HepG2 (cell line): ENCODE measurements at regions not wholly inside any gene's neighbourhood (a gene's known extent, or its start where the extent isn't known, plus 50 kb on each side); places are given as distances from the start of the nearest gene placed in this dataset.

Source experiments
- ATAC-seq: fragments of 200-7000 bp; cut with Tn5 transposase; 3 replicates; pipeline ENCODE4 v1.9.1; 2020; ENCODE audit warnings: mild to moderate bottlenecking, moderate library complexity
- BruUV-seq: library from RNA; stranded (reverse); fragments of 400-500 nt; replicated peaks from 2 replicates; lab custom pipeline; 2021; lab: Mats Ljungman, UMichigan
- CTCF ChIA-PET: fragments of 300-600 bp; formaldehyde crosslinking; extraction: SDS; loops from one replicate; lab custom pipeline; 2021; ENCODE audit warnings: low total read pairs, inconsistent platforms, low intra/inter-chr PET ratio; lab: Yijun Ruan, JAX
- POLR2A ChIA-PET: fragments of 350-600 bp; sonication (Branson Sonifier 250); formaldehyde crosslinking; loops from one replicate; lab custom pipeline; 2020; ENCODE audit warnings: antibody characterized with exemption, inconsistent platforms; lab: Yijun Ruan, JAX
- DNase-seq: peaks from one replicate; pipeline ENCODE4 v3.0.0-alpha.2; 2015; ENCODE audit warnings: low spot score
- FAIRE-seq: peaks from 3 replicates; lab custom pipeline; 2011; peaks lifted over from hg19 to GRCh38; lab: Jason Lieb, UNC
- H2AFZ ChIP-seq: one replicate; pipeline ENCODE4 v1.6.1; 2011; ENCODE audit warnings: low read length, inconsistent platforms
- H3K27ac ChIP-seq: fragments of 300-600 bp; 3 replicates; pipeline ENCODE4 v1.8.0; 2011; ENCODE audit warnings: mixed run types, mild to moderate bottlenecking, mixed read lengths, low read length, inconsistent platforms; ENCODE audit not compliant: insufficient read depth; ENCODE audit errors: extremely low read length
- H3K27me3 ChIP-seq, 2 experiments: fragments of 200-600 bp in 1 of 2; 2 replicates in 1 of 2; 3 replicates in 1 of 2; pipeline versions ENCODE4 v1.6.0 to v1.8.0; 2011; ENCODE audit warnings: low read length in 2 of 2, mild to moderate bottlenecking in 2 of 2, moderate library complexity in 2 of 2, inconsistent platforms in 1 of 2; ENCODE audit not compliant: insufficient read depth in 2 of 2, control insufficient read depth in 1 of 2
- H3K36me3 ChIP-seq, 2 experiments: fragments of 200-600 bp in 1 of 2; replicated peaks in 1 of 2; 2 replicates in 1 of 2; 3 replicates in 1 of 2; pipeline versions ENCODE4 v1.5.1 to v1.8.0; 2011; ENCODE audit warnings: low read length in 2 of 2, inconsistent platforms in 1 of 2; ENCODE audit not compliant: insufficient read depth in 2 of 2, control insufficient read depth in 1 of 2
- H3K4me1 ChIP-seq: 2 replicates; pipeline ENCODE4 v1.5.1; 2012; ENCODE audit warnings: low read length, inconsistent platforms; ENCODE audit not compliant: insufficient read depth
- H3K4me2 ChIP-seq: 2 replicates; pipeline ENCODE4 v1.6.0; 2011; ENCODE audit warnings: low read depth, low read length, inconsistent platforms
- H3K4me3 ChIP-seq, 3 experiments: fragments of 200-600 bp in 1 of 3; sonication (generic), shearing (Covaris generic) in 1 of 3; replicated peaks in 1 of 3; 2 replicates each; pipeline ENCODE4 v1.5.1; 2011 to 2016; ENCODE audit warnings: low read length in 3 of 3, inconsistent platforms in 2 of 3, low read depth in 2 of 3, mild to moderate bottlenecking in 2 of 3, control low read depth in 1 of 3, mixed read lengths in 1 of 3; ENCODE audit not compliant: insufficient read depth in 1 of 3
- H3K79me2 ChIP-seq: one replicate; pipeline ENCODE4 v1.6.1; 2011; ENCODE audit warnings: low read length, inconsistent platforms; ENCODE audit not compliant: insufficient read depth
- H3K9ac ChIP-seq: 2 replicates; pipeline ENCODE4 v1.6.0; 2011; ENCODE audit warnings: mild to moderate bottlenecking, low read depth, low read length, inconsistent platforms; ENCODE audit not compliant: insufficient read depth
- H3K9me3 ChIP-seq: 2 replicates; pipeline ENCODE4 v1.5.1; 2012; ENCODE audit warnings: mild to moderate bottlenecking, low read length
- H4K20me1 ChIP-seq: 2 replicates; pipeline ENCODE4 v1.6.0; 2011; ENCODE audit warnings: inconsistent platforms, mild to moderate bottlenecking, low read length, moderate library complexity; ENCODE audit not compliant: insufficient read depth
- HMG20B ChIP-seq: conservative IDR thresholded peaks from 2 replicates; pipeline ENCODE4 v1.6.1; 2016; ENCODE audit warnings: missing genetic modification reagents, missing compliant biosample characterization
- REL ChIP-seq: sonication (generic); formaldehyde crosslinking; conservative IDR thresholded peaks from 2 replicates; pipeline ENCODE4 v1.8.0; 2022; ENCODE audit warnings: mild to moderate bottlenecking, missing genetic modification reagents, moderate library complexity
- SMAD3 ChIP-seq: sonication (generic); formaldehyde crosslinking; IDR thresholded peaks from 2 replicates; pipeline ENCODE4 v1.4.0; 2020; ENCODE audit warnings: missing genetic modification reagents
- ZFYVE20 ChIP-seq: sonication (generic); formaldehyde crosslinking; IDR thresholded peaks from 2 replicates; pipeline ENCODE4 v1.8.0; 2023; ENCODE audit warnings: low read depth, mild to moderate bottlenecking, moderate library complexity, missing genetic modification reagents, borderline replicate concordance
- ZNF180 ChIP-seq: sonication (generic); formaldehyde crosslinking; IDR thresholded peaks from 2 replicates; pipeline ENCODE4 v1.4.0; 2020; ENCODE audit warnings: low read depth, missing genetic modification reagents, borderline replicate concordance
- ZNF20 ChIP-seq: sonication (generic); formaldehyde crosslinking; IDR thresholded peaks from 2 replicates; pipeline ENCODE4 v1.4.0; 2020; ENCODE audit warnings: mild to moderate bottlenecking, moderate library complexity, missing genetic modification reagents
- ZNF335 ChIP-seq: sonication (generic); formaldehyde crosslinking; IDR thresholded peaks from 2 replicates; pipeline ENCODE4 v1.4.0; 2020; ENCODE audit warnings: missing genetic modification reagents
- ZNF740 ChIP-seq: sonication (generic); formaldehyde crosslinking; IDR thresholded peaks from 2 replicates; pipeline ENCODE4 v1.4.0; 2020; ENCODE audit warnings: missing genetic modification reagents
- ZSCAN5A ChIP-seq: sonication (generic); formaldehyde crosslinking; IDR thresholded peaks from 2 replicates; pipeline ENCODE4 v1.8.0; 2022; ENCODE audit warnings: mild to moderate bottlenecking, missing genetic modification reagents, borderline replicate concordance
- WGBS: methylation state at CpG from one replicate; pipeline ENCODE4 v1.1.6; 2017; ENCODE audit warnings: low lambda C conversion rate; 5-methylcytosine and 5-hydroxymethylcytosine counted together
- in situ Hi-C: cut with HindIII; loops from 2 replicates; pipeline ENCODE4 v1.10.0; 2017; ENCODE audit warnings: low pct_unique_long_range_greater_than_20kb; ENCODE audit not compliant: extremely low pct_ligation_motif_present
- intact Hi-C: fragments of 100-400 bp; cut with micrococcal nuclease; formaldehyde crosslinking; loops from one replicate; pipeline ENCODE4 v1.10.0; 2022; ENCODE audit not compliant: unreplicated experiment

- no peak for TF ChIP-seq ZSCAN5A (CRISPR knock-in tag)
- TF ChIP-seq ZNF740 (CRISPR knock-in tag), result no peak
- TF ChIP-seq ZFYVE20 (CRISPR knock-in tag), result no peak
- no peak for TF ChIP-seq REL (CRISPR knock-in tag)
- no peaks in the 10 kb centered on the region for H3K27me3 ChIP-seq
- no peaks in the 10 kb centered on the region for H3K36me3 ChIP-seq
- DNase-seq, result no peak
- WGBS, result 36% methylated on average over 3 of the region's 3 CpGs
- H3K9me3 ChIP-seq, result no peaks in the 10 kb centered on the region
- ChIA-PET CTCF (no interaction called here), POLR2A (no interaction called here)
- no peak overlapping the region for H3K27ac ChIP-seq
- no peaks in the 10 kb centered on the region for H4K20me1 ChIP-seq
- no peaks in the 10 kb centered on the region for H3K4me1 ChIP-seq
- no peak for FAIRE-seq
- H3K79me2 ChIP-seq, result no peaks in the 10 kb centered on the region
- no peak overlapping the region for H3K4me3 ChIP-seq
- H2AFZ ChIP-seq, result no peak overlapping the region
- ATAC-seq, result no peak
- intact Hi-C loops, result no loop called here
- in situ Hi-C loops, result no loop called here
- no peak overlapping the region for H3K9ac ChIP-seq
- no TSS peak for BruUV-seq
- H3K4me2 ChIP-seq, result no peak overlapping the region
These were observed 140.2 kb upstream of the ETAA1 start for GRCh38 chr2:67256892-67257291.

- ChIA-PET CTCF (no interaction called here), POLR2A (no interaction called here)
- Histone ChIP-seq H3K9ac (no peak overlapping the region), H2AFZ (no peak overlapping the region), H3K79me2 (no peaks in the 10 kb centered on the region), H3K27ac (no peak overlapping the region), H3K4me1 (no peaks in the 10 kb centered on the region), H3K9me3 (no peaks in the 10 kb centered on the region), H3K4me3 (no peak overlapping the region), H4K20me1 (no peaks in the 10 kb centered on the region), H3K4me2 (no peak overlapping the region), H3K36me3 (no peaks in the 10 kb centered on the region), H3K27me3 (no peaks in the 10 kb centered on the region)
- FAIRE-seq, result no peak
- TF ChIP-seq ZNF335 (CRISPR knock-in tag), result no peak
- TF ChIP-seq SMAD3 (CRISPR knock-in tag), result no peak
- TF ChIP-seq ZNF180 (CRISPR knock-in tag), result no peak
- TF ChIP-seq HMG20B (CRISPR knock-in tag), result no peak
- TF ChIP-seq ZNF20, result no peak
- WGBS, result 28% methylated on average over 4 of the region's 4 CpGs
- in situ Hi-C loops, result no loop called here
- ATAC-seq, result no peak
- BruUV-seq, result no TSS peak
- no peak for DNase-seq
- intact Hi-C loops, result no loop called here
These were observed 139.0 kb upstream of the ETAA1 start for GRCh38 chr2:67258122-67258521.
